ENCODE measurements at regions not wholly inside any gene's neighbourhood (a gene's known extent, or its start where the extent isn't known, plus 50 kb on each side); places are given as distances from the start of the nearest gene placed in this dataset.

GRCh38 chr4:79198951-79199587, 126.8 kb downstream of the NAA11 start:
- TF ChIP-seq, protein P1, sequence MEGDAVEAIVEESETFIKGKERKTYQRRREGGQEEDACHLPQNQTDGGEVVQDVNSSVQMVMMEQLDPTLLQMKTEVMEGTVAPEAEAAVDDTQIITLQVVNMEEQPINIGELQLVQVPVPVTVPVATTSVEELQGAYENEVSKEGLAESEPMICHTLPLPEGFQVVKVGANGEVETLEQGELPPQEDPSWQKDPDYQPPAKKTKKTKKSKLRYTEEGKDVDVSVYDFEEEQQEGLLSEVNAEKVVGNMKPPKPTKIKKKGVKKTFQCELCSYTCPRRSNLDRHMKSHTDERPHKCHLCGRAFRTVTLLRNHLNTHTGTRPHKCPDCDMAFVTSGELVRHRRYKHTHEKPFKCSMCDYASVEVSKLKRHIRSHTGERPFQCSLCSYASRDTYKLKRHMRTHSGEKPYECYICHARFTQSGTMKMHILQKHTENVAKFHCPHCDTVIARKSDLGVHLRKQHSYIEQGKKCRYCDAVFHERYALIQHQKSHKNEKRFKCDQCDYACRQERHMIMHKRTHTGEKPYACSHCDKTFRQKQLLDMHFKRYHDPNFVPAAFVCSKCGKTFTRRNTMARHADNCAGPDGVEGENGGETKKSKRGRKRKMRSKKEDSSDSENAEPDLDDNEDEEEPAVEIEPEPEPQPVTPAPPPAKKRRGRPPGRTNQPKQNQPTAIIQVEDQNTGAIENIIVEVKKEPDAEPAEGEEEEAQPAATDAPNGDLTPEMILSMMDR (IDR thresholded peaks at IDR 0.05; ENCODE audit: borderline replicate concordance, extremely low read depth, low read length, poor library complexity, severe bottlenecking), result no peak
- no peak for TF ChIP-seq EZH2 (IDR thresholded peaks at IDR 0.05; ENCODE audit: borderline replicate concordance, low read depth, low read length, severe bottlenecking)

Measured in DND-41 (cell line).